HL-60/S4 treated with phorbol 12-myristate 13-acetate at 8.2 ng/mL for 4 days and 3 days (cell line): ENCODE measurements at regions not wholly inside any gene's neighbourhood (a gene's known extent, or its start where the extent isn't known, plus 50 kb on each side); places are given as distances from the start of the nearest gene placed in this dataset.

Experiments used
- in situ Hi-C: fragments of 300-500 bp; cut with MboI; formaldehyde crosslinking; loops from 2 replicates; pipeline ENCODE4 v1.15.0; 2022; ENCODE audit warnings: low sequenced_read_pairs

GRCh38 chr7:88442413-88442812 is 135.7 kb upstream of the STEAP4 start:
- in situ Hi-C loops = no loop called here

DNA sequence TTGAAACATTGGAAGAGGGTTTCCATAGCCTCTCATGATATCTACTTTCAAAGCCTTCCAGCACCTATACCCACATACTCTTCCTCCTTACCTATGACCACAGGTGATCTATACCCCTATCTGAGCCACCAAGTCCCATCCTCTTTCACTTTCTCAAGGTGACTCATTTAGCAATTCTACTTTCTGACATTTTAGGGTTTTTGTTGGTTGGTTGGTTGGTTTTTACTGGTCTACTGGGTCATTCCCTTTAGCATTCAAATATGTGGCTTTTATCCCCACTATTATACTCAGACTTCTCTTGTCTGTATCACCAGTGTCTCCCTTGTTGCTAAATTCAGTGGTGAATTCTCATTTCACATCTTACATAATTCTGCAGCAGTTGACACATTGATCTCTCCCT is 130.4 kb upstream of the STEAP4 start:
- in situ Hi-C loops = no loop called here

DNA sequence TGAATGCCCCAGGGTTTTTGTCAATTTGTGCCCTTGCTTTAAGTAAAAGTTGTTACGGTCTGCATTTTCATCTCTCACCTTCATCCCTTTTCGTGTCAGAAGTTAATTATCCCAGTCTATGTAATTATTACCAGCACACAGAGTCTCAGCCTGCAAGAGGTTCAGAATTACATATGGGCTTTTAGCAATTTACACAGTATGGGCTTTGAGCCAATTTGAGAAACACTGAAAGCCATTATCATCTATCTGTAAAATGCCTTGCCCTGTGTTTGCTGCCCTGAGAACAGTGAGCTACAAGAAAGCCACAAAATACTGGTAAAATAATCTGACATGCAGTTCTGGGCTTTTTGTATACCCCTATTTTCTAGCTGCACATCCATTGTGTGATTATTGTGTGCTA is 125.6 kb upstream of the STEAP4 start:
- in situ Hi-C loops = no loop called here

GRCh38 chr7:88431882-88432281 is 125.2 kb upstream of the STEAP4 start:
- in situ Hi-C loops = no loop called here

- in situ Hi-C loops = no loop called here
Measured at GRCh38 chr7:88429382-88429781, 122.7 kb upstream of the STEAP4 start.

DNA sequence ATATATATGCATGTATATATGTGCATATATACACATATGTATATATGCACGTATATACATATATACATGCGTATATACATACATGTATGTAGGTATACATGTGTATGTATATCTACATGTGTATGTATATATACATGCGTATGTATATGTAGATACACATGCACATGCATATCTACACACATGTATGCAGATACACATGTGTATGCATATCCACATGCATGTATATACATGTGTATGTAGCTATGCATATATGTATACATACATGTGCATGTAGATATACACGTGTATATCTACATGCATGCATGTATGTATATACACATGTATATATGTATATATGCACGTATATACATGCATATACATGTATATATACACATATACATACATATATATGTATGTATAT is 95.8 kb upstream of the STEAP4 start:
- in situ Hi-C loops = no loop called here

DNA sequence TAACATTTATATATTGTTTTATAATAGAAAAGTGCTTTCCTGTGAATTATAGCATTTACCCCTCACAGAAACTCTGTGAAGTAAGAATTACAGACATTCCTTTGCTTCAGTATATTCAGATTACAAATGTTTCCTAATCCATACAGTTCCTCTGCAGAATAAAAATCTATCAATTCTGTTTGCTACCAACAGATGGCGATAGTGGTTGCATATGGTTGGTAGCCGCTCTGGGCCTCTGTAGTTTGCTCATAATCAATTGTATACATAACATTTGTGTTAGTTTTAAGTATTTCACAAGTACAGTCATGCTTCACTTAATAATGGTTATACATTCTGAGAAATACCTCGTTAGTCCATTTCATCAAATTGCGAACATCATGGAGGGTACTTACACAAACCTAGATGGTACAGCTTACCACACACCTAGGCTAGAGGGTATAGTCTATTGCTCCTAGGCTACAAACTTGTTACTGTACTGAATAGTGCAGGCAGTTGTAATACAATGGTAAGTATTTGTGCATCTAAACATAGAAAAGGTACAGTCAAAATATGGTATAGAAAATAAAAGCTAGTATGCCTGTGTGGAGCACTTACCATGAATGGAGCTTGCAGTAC is 94.4 kb upstream of the STEAP4 start:
- in situ Hi-C loops = no loop called here

DNA sequence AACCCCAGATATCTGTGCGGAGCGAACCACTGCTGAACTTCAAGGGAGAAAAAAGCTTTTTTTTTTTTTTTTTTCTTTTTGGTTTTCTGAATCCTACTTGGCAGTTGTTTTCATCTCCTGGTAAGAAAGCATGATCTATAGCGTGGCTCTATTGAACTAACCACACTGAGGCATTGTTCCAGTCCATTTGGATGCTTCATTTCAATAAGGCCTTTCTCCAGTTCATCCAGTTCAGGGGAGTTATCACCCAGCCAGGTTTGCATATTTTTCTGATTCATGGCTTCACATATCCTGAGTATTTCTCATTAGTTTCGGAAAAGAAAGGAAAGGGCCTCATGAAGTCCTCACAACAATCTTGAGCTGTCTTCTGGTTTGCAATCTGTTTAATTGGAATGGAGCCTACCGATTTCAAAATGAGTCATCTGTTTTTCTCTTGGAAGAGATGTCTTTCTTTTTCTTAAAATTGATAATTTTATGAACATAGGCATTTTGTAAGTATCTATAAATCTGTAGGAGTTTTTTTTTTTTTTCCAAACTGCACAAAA is 93.1 kb upstream of the STEAP4 start:
- in situ Hi-C loops = no loop called here

GRCh38 chr7:88399036-88399435 is 92.3 kb upstream of the STEAP4 start:
- in situ Hi-C loops = no loop called here

DNA sequence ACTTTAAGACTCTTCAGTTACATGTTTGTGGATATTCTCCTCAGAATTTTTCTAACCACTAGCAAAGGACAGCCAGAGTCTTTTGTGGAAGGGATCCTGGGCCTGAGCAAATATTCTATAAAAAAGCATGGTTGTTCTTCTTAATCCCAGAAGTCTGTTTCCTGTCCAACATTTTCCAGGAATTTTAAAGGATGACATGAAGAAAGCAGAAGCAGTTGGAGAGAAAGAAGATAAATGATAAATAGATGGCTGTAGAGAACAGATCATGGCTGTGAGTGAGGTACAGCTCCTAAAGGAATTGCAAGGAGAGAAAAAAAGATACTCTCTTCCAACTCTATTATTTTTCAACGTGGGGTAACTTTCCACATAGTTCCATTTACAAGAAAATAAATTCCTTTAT is 91.8 kb upstream of the STEAP4 start:
- in situ Hi-C loops = no loop called here

GRCh38 chr7:88396948-88397322 is 90.2 kb upstream of the STEAP4 start:
- in situ Hi-C loops = no loop called here

DNA sequence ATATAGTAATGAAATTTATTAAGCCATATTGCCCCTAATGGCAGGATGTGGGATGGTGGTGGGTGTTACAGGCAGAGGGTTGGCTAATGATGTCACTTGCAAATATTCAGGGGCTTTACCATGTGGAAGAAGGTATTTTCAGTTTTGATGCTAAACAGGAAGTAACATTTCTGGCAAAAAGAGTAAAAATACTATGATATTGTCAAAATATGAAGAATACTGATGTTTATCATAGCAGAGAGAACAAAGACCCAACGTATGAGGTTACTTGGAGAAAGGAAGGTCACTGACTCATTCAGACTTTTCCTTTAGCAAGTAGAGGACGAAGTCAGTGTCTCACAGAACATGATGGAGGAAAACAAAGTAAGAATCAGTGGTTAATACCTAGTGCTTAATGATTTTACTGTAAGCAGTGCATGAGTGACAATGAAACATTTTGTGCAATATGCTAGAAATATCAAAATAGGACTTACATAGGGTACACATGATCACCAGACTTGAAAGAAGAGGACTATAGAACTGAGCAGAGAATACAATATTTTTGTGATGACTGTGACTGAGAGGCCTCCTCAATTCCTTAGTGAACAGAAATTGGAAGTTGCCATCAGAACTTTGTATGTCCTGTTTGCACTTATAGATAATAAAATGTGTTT is 89.7 kb upstream of the STEAP4 start:
- in situ Hi-C loops = no loop called here

GRCh38 chr7:88395715-88396114 is 89.0 kb upstream of the STEAP4 start:
- in situ Hi-C loops = no loop called here

GRCh38 chr7:88391247-88391646 is 84.6 kb upstream of the STEAP4 start:
- in situ Hi-C loops = no loop called here

DNA sequence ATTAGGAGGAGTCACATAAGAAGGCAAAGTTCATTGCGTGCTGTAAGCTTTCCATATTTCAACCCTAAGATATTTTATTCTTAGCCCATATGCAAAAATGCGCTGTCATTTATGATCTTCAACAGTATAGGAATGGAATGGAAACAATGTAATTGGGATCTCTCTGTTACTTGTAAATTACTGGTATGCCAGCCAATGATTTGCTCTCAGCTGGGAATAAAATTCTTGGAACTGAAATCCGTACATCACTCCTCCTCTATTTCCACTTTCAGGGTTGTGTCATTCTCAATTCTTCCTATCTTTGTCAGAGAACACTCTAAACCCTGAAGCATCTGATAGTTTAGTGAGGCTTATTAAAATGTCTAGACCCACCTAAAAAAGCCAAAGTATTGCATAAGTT is 80.7 kb upstream of the STEAP4 start:
- in situ Hi-C loops = no loop called here

DNA sequence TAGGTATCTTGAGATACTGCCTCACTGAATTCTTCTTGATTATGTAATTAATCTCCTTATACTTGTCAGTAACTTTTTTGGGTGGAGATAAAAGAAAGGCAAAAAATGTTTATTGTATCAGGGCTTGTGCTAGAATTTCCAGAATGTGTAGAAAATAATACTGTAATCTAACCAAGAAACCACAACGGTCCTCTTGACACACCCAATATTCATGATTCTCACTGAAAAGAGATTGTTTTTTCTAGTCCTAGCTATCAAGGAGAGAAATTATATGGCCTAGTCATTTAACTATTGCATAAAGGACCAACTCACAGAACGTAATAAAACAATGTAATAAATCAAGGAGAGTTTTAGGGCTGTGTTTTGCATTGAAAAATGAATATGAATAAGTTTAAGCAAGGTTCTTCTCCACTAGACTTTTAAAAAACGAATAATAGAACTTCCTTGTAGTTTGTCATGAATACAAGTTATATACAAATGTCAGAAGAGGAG is 80.0 kb upstream of the STEAP4 start:
- in situ Hi-C loops = no loop called here

DNA sequence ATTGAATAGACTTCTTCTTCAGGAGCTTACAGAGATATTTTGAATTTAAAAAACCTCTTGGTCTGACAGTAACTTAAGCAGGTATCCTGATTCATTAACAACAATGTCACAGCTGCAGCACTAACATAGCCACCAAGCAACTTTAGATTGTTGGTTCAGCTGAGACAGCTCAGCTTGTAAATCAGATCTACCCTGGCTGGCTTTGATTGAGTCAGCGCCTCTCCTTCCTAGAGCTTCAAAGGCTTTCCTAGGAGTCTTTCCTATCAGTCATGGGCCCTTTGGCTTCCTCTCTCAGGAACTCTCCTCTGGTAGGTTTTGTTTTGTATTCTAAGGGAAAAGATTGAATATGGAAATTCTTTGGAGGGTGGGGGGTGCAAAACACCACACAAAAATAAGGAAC is 70.7 kb upstream of the STEAP4 start:
- in situ Hi-C loops = no loop called here

GRCh38 chr7:88368686-88369085 is 62.0 kb upstream of the STEAP4 start:
- in situ Hi-C loops = no loop called here

GRCh38 chr7:88366845-88367244 is 60.2 kb upstream of the STEAP4 start:
- in situ Hi-C loops = no loop called here

DNA sequence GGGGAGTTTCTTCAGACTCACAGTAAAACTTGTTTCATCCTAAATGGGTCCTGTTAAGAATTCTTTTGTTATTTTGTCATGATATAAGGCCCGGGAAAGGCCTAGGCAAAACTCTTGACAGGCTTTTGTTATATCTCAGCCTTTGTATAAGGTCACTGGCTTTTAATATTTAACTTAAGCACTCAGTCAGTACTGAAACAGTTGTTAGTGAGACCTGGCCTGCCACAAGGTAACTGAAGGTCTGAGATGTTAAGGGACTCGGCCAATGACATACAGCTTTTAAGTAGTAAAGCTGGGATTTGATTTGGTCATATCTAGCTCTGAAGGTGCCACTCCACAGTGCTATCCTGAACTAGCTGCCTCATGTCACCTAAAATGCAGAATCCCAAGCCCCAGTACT is 57.2 kb upstream of the STEAP4 start:
- in situ Hi-C loops = no loop called here

DNA sequence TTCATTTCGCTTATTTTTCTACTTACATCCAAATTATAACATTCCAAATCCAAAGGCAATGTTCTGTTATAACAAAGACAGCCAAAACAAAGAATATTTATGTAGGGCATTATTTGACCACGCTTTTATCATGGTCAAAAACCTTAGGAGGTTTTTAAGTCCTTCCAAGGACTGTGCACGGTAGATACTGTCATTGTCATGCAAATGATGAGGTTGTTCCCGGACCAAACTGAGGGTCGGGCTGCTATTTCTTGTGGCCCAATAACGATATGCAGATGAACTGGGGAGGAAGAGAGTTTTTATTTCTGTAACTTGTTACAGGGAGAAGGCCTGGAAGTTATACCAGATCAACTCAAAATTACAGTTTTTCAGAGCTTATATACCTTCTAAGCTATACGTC is 56.6 kb upstream of the STEAP4 start:
- in situ Hi-C loops = no loop called here

DNA sequence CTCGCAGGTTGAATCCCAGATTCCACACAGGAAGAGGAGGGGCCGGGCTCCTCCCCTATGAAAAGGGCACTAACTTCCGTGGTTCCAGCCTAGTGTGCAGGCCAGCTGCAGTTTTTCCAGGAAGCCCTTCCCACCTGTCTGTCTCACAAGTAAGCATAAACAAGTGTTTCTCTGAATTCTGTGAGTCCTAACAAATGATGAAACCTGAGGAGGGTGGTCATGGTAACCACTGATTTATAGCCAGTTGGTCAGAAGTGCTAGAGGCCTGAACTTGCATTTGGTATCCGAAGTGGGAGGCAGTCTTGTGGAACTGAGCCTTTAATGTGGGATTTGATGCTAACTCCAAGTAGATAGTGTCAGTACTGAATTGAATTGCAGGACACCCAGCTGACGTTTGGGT is 54.7 kb upstream of the STEAP4 start:
- in situ Hi-C loops = no loop called here

- in situ Hi-C loops = loop anchor here (10.0 kb wide), 1 partner anchor 114 kb away; no protein-coding TSS in a partner anchor
Measured at GRCh38 chr7:88358881-88359280, 52.2 kb upstream of the STEAP4 start.
